Effector memory CD4-positive, alpha-beta T cell (primary cell): ENCODE measurements at regions not wholly inside any gene's neighbourhood (a gene's known extent, or its start where the extent isn't known, plus 50 kb on each side); places are given as distances from the start of the nearest gene placed in this dataset.
"Not testable (repeated sequence)": the region's sequence is repeated elsewhere in the genome, so short reads cannot be mapped to it uniquely, and the experiment has no call there.

Experiments
- DNase-seq, 3 donors: peaks; one replicate each; pipeline ENCODE4 v3.0.0-alpha.2; 2020
- H3K27ac ChIP-seq: 2 replicates; pipeline ENCODE4 v1.7.0; 2013; ENCODE audit warnings: mild to moderate bottlenecking, low read length, moderate library complexity; ENCODE audit not compliant: insufficient read depth, poor library complexity, severe bottlenecking
- H3K27me3 ChIP-seq: replicated peaks from 2 replicates; pipeline ENCODE4 v1.7.0; 2013; ENCODE audit warnings: mild to moderate bottlenecking, low read length; ENCODE audit not compliant: insufficient read depth, control insufficient read depth, poor library complexity, severe bottlenecking
- H3K36me3 ChIP-seq: 2 replicates; pipeline ENCODE4 v1.7.0; 2013; ENCODE audit warnings: mild to moderate bottlenecking, low read length, moderate library complexity; ENCODE audit not compliant: control insufficient read depth, insufficient read depth
- H3K4me1 ChIP-seq: 2 replicates; pipeline ENCODE4 v1.7.0; 2013; ENCODE audit warnings: low read length, mild to moderate bottlenecking; ENCODE audit not compliant: control insufficient read depth, insufficient read depth, poor library complexity, severe bottlenecking
- H3K4me3 ChIP-seq: 2 replicates; pipeline ENCODE4 v1.7.0; 2013; ENCODE audit warnings: low read length, low read depth, mild to moderate bottlenecking; ENCODE audit not compliant: insufficient read depth, poor library complexity, severe bottlenecking
- H3K9me3 ChIP-seq: 2 replicates; pipeline ENCODE4 v1.7.0; 2013; ENCODE audit warnings: mild to moderate bottlenecking, low read length, moderate library complexity; ENCODE audit not compliant: control insufficient read depth

GRCh38 chr6:112528306-112528705 lies 181.2 kb downstream of the RFPL4B start:
- H3K4me1 ChIP-seq, H3K27me3 ChIP-seq, H3K4me3 ChIP-seq, H3K36me3 ChIP-seq, DNase-seq, H3K9me3 ChIP-seq, H3K27ac ChIP-seq: not testable (repeated sequence)

GRCh38 chr6:112535816-112536215 lies 188.7 kb downstream of the RFPL4B start:
- H3K4me1 ChIP-seq, result no peaks in the 10 kb centered on the region
- no peak for DNase-seq
- H3K27me3 ChIP-seq, result no peaks in the 10 kb centered on the region
- H3K36me3 ChIP-seq, result no peaks in the 10 kb centered on the region
- H3K4me3 ChIP-seq, result no peak overlapping the region
- H3K27ac ChIP-seq, result no peak overlapping the region
- no peaks in the 10 kb centered on the region for H3K9me3 ChIP-seq

- H3K36me3 ChIP-seq, result no peaks in the 10 kb centered on the region
- no peak overlapping the region for H3K4me3 ChIP-seq
- DNase-seq, result no peak
- H3K4me1 ChIP-seq, result no peaks in the 10 kb centered on the region
- H3K27ac ChIP-seq, result no peak overlapping the region
- no peaks in the 10 kb centered on the region for H3K27me3 ChIP-seq
- H3K9me3 ChIP-seq, result no peaks in the 10 kb centered on the region
Observed at GRCh38 chr6:112539355-112539754, 192.2 kb downstream of the RFPL4B start.

- not testable (repeated sequence) for H3K9me3 ChIP-seq, DNase-seq
Observed at GRCh38 chr6:112541847-112542246, 194.7 kb downstream of the RFPL4B start.

GRCh38 chr6:112547321-112548085 lies 200.4 kb downstream of the RFPL4B start:
- not testable (repeated sequence) for H3K4me1 ChIP-seq, H3K36me3 ChIP-seq, H3K9me3 ChIP-seq, H3K27me3 ChIP-seq, H3K4me3 ChIP-seq, DNase-seq, H3K27ac ChIP-seq

More at GRCh38 chr6:112541847-112542246, 194.7 kb downstream of the RFPL4B start:
- H3K27ac ChIP-seq, H3K27me3 ChIP-seq, H3K36me3 ChIP-seq, H3K4me1 ChIP-seq, H3K4me3 ChIP-seq: not testable (repeated sequence)

GRCh38 chr6:112549749-112550148 lies 202.6 kb downstream of the RFPL4B start:
- Histone ChIP-seq H3K4me1 (no peaks in the 10 kb centered on the region), H3K36me3 (no peaks in the 10 kb centered on the region), H3K27ac (no peak overlapping the region), H3K4me3 (no peak overlapping the region), H3K9me3 (no peaks in the 10 kb centered on the region), H3K27me3 (no peaks in the 10 kb centered on the region)
- DNase-seq, result no peak

GRCh38 chr6:112557435-112557834 lies 210.3 kb downstream of the RFPL4B start:
- DNase-seq, result no peak
- no peaks in the 10 kb centered on the region for H3K27me3 ChIP-seq
- H3K36me3 ChIP-seq, result no peaks in the 10 kb centered on the region

GRCh38 chr6:112557961-112558360 lies 210.8 kb downstream of the RFPL4B start:
- no peak overlapping the region for H3K4me3 ChIP-seq
- H3K36me3 ChIP-seq, result no peaks in the 10 kb centered on the region
- H3K9me3 ChIP-seq, result no peaks in the 10 kb centered on the region
- H3K27me3 ChIP-seq, result no peaks in the 10 kb centered on the region
- no peak overlapping the region for H3K27ac ChIP-seq
- H3K4me1 ChIP-seq, result no peaks in the 10 kb centered on the region
- no peak for DNase-seq

More at GRCh38 chr6:112557435-112557834, 210.3 kb downstream of the RFPL4B start:
- H3K4me1 ChIP-seq, result no peaks in the 10 kb centered on the region
- no peak overlapping the region for H3K27ac ChIP-seq
- H3K4me3 ChIP-seq, result no peak overlapping the region
- no peaks in the 10 kb centered on the region for H3K9me3 ChIP-seq

GRCh38 chr6:112560651-112561050 lies 213.5 kb downstream of the RFPL4B start:
- H3K27ac ChIP-seq, result no peak overlapping the region
- no peaks in the 10 kb centered on the region for H3K9me3 ChIP-seq
- H3K36me3 ChIP-seq, result no peaks in the 10 kb centered on the region
- no peak overlapping the region for H3K4me3 ChIP-seq
- no peaks in the 10 kb centered on the region for H3K4me1 ChIP-seq
- no peaks in the 10 kb centered on the region for H3K27me3 ChIP-seq
- DNase-seq, result no peak

GRCh38 chr6:112562301-112563231 lies 215.4 kb downstream of the RFPL4B start:
- no peaks in the 10 kb centered on the region for H3K36me3 ChIP-seq
- H3K9me3 ChIP-seq, result no peaks in the 10 kb centered on the region
- no peaks in the 10 kb centered on the region for H3K4me1 ChIP-seq
- no peak overlapping the region for H3K27ac ChIP-seq
- no peak for DNase-seq
- H3K27me3 ChIP-seq, result no peaks in the 10 kb centered on the region
- no peak overlapping the region for H3K4me3 ChIP-seq
